Stromal cell of bone marrow (primary cell): ENCODE measurements at regions not wholly inside any gene's neighbourhood (a gene's known extent, or its start where the extent isn't known, plus 50 kb on each side); places are given as distances from the start of the nearest gene placed in this dataset.

Experiments used
- DNase-seq: peaks from one replicate; pipeline ENCODE4 v3.0.0-alpha.2; 2012; ENCODE audit warnings: low read depth

DNA sequence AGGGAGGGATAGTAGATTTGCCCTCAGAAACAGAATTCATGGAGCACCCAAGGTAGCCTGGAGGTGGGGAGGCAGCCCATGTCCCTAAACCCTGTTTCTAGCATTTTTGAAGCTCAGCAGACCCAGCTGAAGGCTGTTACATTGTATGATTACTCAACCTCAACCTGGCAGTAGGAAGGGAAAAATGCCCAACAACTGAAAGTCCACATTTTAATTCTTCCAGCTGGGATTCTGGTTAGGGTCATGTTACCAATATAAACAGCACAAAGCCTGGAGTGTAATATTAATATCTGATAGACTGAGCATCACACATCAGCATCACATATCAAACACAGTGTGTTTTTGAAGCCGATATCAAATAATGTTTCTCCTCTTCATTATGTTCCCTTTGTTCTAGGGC lies 437.0 kb downstream of the HRH4 start:
- no peak for DNase-seq

DNA sequence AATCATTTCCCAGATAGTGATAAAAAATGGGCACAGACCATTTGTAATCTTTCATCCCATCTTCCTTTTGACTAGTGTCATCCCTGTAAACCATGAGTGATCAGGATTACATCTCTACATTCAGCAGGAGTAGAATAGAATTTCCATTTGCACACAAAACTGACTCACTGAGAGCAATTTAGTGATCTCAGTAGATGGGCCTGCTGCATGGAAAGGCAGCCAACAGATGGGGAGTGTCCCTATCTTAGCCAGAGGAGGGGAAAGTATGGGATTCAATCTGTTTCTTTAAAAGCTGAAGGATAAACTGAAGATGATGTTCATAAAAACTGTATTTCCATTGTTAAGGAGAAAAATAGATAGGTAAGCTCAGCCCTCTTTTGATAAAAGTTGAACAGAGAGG lies 441.7 kb downstream of the ZNF521 start:
- peak; percentile 33 for DNase-seq

DNA sequence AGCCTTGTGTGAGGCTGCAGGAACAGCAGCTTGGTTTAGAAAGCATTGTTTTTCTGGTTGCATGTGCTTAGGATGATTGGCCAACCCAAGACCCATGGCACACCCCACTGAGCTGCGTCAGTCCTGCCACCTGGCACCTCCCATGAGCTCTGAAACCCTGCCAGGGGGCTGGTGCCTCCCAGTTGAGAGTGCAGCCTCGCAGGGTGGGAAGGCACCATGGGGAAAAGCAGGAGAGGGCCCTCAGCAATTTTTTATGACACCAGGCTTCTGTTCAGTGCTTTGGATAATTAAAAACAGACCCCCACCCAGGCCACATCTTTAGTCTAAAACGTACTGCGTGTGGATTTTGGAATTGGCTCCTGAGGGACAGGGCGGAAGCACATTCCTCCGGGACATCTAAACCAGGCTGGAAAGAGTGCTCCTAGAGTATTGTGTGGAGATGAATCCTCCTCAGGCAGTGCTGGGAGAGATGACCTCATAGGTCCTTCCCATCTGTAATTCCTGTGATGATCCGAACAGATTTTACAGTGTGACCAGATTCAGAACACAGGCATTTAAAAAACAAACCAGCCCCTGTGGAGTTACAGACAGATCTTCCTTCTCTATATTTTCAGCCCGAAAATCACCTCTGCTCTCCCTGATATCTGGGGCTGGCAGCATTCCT lies 438.3 kb downstream of the ZNF521 start:
- peak; percentile 10 for DNase-seq

DNA sequence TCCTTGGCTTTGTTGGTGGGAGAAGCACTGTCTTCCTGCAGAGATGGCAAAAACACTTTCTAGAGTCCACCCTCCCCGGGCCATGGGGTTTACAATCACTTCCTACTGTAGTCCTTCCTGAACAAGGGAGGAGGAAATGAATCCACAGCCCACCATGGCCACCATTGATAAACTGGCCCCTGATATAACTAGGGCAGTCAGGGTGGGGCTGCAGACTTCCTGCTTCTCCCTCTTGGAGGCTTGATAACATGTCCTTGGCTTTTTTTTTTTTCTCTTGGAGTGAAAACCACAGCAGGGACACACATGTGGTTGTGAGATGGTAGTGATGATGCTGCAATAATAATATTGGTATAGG lies 437.8 kb downstream of the ZNF521 start:
- DNase-seq: no peak

DNA sequence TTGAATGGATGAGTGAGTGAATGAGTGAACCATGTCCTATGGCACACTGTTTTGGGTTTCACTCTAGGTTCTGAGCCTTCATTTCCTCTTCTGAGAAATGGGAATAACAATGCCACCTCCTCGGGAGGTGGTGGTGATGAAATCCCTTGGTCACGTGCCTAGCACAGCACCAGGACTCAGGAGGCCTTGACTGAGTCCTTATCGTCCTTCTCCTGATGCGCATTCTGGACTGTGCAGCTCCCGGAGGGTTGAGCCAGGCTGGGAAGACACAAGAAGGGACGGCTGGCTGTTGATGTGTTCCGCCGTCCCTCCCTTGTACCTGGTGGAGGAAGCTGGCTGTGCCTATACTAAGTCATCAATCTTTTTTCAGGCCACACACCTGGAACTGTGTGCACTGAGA lies 437.3 kb downstream of the ZNF521 start:
- no peak for DNase-seq

DNA sequence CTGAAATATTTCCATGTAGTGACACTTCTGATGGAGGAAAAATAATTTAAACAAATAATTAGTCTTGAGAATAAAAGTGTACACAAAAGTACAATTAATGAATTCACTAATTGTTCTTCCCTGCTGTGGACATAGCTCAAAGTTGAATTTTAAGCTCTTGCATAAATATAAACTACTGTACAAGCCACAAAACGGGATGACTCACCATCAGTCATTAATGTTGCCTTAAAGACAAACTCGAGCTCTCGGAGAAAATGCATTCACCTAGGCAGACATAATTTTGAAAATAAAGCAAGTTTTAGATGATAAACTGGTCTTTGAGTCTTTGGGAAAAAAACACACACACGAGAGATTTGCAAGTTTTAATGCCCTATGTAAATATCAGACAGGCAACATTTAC lies 436.4 kb downstream of the ZNF521 start:
- peak; percentile 21 for DNase-seq

DNA sequence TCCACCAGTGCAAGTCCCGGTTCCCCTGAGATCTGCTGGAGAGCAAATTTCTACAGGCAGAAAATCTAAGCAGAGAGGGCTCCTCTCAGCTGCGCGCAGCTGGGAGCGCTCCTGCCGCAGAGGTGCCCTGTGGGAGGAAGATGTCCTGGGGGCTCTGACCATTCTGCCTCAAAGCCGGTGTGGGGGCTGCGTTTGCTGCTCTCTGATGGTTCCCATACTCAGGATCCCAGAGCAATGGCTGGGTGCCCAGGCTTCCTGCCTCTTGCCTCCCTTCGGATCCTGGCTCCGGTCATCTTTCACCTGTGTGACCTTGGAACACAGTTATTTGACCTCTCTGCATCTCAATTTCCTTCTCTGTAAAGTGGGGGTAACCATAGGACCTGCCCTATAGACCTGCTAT lies 434.2 kb downstream of the ZNF521 start:
- no peak for DNase-seq

DNA sequence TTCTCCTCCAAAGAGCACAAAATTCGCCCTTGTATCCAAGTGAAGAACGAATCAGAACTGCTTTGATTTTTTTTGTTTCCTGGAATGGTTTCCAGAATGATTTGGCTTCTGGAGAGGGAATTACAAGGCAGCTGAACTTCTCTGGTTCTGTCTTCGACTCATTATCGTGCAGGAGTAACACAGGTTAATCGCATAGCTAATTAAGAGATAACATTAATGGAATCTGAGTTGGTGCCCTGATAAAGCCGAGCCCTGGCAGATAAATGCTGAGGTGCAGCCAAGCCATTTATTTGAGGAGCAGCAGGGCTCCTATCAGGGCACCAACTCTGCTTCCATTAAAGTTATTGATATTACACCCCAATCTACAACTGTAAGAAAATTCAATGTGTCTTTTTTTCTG lies 433.7 kb downstream of the ZNF521 start:
- no peak for DNase-seq

DNA sequence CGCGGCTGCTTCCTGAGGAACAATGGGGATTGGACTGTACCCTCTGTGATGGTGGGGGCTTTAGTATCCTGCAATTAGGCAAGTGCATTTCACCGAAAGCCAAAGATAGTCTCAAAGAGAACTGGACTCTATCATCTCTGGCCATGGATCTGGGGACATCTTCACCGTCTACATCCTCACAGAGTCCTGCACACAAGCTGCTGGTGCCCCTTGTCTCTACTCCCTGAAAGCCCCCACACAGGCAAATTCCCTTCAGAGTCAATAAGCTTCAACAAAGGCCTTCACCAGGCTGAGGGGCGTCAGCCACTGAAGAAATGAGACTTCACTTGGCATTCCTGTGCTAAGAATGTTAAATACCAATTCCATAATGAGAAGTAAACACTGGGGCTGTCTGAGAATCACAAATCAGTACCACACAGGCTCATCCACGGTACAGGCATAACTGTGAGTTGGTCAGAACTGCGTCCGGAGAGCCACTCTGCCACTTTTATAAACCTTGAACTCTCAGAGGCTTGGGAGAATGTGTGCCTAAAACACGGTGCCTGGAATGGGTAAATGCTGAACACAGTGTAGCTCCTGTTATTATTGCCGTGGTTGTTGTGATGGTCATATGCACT lies 432.7 kb downstream of the ZNF521 start:
- no peak for DNase-seq

DNA sequence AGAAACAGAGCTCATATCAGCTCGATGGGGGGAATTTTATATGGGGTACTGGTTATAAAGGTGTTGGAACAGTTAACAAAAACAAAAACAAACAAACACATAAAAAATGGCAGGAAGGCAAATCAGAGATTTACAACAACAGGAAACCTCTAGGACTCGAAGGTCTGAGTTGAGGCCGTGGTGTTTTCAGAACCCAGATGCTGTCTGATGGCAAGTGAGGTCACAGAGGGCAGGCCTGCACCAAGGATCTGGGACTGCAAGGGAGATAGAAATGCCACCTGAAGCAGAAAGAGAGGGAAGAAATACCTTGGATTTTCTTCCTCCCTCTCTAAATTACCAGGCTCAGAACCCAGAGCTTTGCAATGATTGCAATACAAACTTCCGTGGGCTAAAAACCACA lies 429.5 kb downstream of the ZNF521 start:
- no peak for DNase-seq

DNA sequence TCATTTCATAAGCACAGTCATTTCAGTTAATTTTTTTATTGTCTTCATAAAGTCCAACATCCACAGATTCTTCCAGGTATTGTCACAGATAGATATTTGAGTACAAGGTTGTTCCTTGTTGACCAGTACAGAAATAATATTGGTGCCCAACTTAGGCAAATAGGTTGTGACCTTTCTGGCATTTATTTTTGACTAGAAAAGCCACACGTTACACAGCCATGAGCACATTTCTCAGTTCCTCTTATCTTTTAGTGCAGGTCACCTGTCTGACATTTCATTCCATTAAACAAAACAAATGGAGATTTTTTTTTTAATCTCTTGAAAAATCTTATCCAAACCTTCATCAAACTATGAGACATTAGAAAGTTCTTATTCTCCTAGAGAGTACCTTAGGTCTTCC lies 428.8 kb downstream of the ZNF521 start:
- DNase-seq: no peak

DNA sequence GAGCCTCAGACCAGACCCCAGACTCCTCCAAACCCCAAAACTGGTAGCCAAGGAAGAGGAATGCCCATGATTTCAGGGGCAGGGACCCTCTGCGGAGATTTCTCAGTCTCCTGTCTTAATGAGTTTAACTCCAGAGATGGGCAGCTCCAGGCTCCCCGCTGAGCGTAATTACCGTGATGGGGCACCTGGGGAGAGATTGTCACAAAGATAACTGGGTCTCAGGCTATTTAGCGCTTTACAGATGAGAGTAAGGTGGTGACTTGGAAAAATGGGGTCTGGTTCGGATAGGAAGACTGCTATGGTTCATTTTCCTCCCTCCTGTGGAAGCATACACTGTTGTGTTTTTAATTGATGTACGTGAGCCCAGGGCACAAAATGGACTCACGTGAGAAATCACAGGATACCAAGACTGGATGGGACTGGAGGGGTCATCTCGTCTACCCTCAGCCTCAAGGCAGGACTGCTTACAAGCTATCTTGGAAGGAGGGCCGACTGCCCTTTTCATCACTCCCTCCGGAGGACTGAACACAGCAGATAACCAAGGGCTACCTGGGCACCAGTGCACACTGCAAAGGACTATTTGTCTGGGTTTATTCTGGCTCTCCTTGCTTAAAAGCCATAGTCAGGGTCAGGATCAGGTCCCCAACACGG lies 427.8 kb downstream of the ZNF521 start:
- no peak for DNase-seq

DNA sequence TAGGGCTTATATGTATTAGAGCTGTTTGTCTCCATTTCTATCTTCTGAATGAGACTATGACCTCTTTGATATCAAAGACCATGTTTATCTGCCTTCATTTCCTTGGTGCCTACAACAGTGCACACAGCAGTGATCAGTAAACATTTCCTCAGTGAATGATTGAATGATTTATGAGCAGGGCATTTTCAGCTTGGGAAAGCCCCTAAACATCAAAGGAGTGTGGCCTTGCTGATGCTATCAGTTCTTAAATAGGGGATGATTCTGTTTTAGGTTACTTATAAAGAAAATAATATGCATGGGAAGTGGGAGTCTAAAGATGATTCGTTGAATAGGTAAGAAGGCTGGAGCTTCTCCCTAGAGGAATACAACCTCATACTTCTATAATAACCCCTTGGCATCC lies 425.3 kb downstream of the ZNF521 start:
- DNase-seq: no peak

DNA sequence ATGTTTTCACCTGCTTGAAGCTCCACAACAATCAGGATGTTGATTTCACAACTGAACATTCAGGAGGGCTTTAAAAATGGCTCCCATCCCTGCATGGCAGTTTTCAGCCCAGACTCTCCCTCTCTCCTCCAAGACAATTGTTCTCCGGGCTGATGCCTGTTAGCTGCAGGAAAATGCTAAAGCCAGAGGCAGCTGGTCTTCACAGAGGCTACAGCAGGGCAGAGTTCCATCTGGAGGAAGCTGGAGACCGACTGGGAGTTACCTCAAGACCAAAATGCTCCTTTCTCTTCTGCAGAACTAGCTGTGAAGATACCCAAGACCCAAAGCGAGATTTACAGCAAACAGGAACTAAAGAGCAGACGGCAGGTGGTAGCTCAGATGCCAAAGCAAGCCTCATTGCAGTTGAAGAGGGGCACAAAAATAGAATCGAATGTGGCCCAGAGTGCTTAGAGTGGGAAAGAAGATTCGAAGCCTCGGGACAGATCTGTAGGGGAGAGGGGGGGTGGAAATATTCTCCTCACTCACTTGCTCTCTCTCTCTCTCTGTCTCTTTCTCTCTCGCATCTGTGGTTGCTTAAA lies 423.6 kb downstream of the ZNF521 start:
- DNase-seq: no peak

DNA sequence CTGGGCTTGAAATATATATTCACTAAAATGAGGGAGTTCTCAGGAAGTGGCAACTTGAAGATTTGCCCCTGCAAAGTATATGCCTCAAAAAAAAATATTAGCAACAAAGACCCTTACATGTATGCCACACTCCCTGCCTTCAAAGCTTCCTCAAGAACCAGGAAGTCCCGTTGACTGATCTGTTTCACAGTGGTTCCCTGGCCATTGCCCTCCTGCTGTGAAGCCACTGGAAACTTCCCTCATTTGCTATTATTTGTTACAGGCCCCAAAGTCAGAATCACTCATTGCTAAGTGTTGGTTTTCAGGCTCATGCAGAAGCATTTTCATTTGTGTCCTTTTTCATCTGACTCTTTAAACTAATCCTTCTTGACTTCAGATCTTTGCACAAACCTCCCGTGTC lies 421.5 kb downstream of the ZNF521 start:
- DNase-seq: no peak

DNA sequence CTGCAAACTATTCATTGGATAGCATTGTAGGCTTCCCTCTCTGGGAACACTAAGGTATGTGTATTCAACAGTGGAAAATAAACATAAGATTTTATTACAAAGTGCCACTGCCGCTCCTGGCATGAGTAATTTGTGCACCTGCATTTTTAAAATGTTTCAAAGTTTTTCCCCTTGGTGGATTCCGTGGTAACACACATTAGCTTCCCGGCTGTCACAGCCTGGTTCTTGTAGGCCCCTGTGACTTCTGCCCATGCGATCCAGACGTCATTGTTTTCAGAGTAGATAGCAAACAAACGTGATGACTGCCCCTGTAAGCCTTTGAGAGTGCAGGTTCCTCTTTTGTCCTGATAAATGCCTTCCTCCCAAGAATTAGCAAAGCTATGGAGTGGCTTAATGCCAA lies 421.0 kb downstream of the ZNF521 start:
- no peak for DNase-seq

DNA sequence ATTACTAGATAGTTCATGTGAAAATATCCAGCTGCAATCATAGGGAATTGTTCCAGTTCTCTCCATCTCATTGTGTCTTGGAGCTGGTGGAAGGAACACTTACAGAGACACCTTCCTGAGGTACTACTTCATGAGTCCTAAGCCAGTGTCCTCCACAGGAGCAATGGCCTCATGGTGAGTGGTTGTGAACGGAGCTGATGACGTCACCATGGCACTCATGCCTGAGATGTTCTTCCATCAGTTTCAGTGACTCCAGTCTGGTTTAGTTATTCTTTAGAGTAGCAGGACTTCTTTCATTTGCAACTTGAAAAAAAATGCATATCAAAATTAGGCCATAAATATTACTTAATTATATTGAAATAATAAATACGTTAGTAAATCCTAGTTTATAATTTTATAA lies 418.6 kb downstream of the ZNF521 start:
- no peak for DNase-seq

DNA sequence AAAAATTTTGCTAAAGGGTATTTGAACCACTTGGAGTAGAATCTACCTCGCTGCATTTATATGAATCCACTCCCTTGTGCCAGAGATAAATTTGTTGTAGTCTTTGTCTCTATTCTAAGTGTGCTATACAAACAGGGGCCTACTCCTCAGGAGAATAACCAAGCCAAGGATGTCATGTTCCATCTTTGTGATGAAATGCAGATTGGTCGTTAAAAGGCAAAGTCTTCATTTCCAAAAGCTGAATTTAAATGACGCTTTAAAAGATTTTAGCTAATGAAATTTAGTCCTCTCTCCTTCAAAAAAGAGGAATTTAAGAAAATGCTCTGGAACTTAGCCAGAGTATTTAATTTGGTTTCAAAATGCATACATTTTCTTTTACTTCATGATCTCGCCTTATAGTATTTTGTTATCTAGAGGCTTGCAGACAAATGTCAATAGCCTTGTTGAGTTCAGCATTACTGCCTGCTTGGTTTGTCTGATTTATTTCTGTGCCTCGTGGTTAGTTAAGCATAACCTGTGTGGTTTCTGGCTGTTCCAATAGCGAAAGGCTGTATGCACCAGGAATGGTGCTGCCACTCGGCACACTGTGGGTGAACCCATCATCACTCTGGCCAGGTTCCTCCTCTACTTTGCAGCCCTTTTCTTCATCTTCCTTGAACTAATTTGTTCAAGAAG lies 417.6 kb downstream of the ZNF521 start:
- DNase-seq: no peak

DNA sequence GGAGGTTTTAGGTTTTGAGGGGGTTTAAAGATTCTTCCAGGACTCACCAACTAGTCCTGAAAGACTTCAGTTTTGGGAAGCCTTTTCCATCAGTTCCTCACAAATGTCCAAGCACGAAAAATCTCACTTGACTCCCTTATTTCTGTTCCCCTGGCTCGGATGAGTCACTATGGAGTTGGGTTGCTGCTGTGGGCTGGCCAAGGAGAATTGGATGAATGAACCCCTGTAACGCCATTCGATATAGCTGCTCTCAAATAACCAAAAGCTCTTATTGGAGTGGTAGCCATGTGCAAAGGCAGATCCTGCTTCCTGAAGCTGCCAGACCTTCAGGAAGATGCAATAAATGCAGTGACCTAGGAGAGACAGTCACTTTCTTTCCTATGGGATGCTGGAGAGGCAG lies 417.0 kb downstream of the ZNF521 start:
- DNase-seq: no peak

DNA sequence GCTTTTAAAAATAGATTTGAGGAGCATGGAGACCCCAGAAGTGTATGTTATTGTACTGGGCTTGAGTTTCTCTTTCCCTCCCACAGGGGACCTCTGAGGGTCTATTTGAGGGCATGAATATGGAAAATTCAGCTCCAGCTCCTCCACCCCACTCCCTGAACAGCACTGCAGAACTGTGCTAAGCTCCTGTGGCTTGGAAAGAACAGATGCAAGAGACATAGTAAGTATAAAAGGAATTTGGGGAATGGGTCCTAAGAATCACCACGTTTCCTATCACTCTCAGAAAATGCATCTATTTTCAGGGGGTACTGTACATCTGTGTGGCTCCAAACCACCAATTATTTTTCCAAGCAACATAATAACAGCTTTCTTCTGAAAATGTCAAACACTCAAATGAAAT lies 416.1 kb downstream of the ZNF521 start:
- DNase-seq: no peak

DNA sequence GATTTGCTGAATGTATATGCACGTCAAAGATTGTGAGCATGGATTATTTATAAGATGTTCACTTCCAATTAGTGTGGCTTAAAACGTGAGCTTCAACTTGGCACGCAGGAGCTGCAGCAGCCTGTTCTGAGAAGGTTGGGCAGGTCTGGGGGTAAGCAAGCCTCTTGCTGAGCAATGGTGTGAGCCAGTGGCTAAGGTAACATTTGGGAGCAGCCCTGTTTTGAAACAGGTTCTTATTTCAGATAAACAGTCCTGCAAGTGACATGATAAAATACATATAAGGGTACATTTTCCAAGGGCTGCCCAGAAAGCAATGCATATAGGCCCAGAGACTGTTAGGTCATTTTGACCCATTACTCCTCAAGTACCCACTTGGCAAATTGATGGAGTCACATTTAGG lies 415.3 kb downstream of the ZNF521 start:
- no peak for DNase-seq

DNA sequence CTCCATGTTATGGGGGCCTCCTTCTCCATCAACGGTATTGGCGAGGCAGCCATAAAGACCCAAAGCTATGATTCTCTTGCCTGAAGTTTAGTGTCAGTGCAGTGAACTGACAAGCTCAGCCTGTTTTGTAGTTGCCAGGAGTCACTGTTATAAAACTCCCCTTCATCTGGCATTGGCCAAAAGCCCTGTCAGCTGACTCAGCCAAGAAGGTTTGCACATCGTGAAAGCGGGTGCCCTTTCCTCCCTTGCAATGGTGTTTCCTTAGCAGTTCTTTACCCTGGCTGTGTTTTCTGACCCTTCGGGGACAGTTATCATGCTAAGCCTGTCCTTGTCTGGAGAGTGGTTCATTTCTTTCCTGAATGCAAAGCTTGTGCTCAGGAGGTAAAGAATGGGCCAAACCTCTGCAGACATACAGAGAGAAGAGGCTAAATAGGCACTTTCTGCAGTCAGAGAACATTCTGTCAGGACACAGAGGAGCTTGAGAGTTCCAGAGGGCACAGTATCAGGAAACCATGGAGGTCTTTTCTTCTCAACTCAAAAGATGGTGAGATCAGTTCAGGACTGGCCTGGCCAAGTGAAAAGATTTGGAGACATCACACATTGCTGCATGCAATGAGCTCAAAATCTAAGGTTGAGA lies 414.2 kb downstream of the ZNF521 start:
- no peak for DNase-seq

DNA sequence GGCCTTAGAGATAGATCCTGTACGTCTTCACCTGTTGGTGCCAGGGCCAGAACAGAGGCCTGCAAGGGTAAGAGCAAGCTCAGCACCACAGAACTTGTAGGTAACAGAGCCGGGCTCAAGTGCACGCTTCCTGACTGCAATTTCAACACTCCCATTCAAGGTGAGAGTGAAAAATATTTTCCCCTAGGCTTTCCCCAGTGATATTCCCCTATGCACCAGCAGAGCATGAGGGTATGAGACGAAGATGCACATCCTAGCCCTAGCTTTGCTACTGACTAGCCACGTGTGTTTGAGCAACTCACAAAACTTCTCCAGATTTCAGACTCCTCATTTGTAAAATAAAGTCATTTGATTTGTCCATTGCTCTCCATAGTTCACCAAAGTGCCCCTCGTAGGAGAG lies 411.6 kb downstream of the ZNF521 start:
- no peak for DNase-seq
